ENCODE measurements at regions not wholly inside any gene's neighbourhood (a gene's known extent, or its start where the extent isn't known, plus 50 kb on each side); places are given as distances from the start of the nearest gene placed in this dataset.

DNA sequence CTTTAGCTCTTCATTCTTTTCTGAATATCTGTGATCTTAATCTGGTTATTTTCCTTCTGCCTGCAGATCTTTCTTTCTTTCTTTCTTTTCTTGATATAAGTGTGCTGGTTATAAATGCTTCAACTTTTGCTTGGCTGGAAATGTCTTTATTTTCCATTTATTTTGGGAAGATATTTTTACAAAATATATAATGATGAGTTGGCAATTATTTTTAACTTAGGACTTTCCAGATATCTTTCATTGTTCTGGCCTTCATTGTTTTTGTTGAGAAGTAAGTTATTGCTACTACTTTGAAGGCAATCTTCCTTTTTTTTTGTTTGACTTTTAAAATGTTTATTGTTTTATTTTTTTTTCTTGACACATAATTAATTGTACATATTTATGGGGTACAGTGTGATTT, 75.3 kb downstream of the ZNF503 start:
- TF ChIP-seq GATA3 (IDR thresholded peaks at IDR 0.05; ENCODE audit: low read depth, low read length) (no peak), GATA2 (IDR thresholded peaks at IDR 0.05; ENCODE audit: low read depth, low read length) (no peak)
